ENCODE measurements at regions not wholly inside any gene's neighbourhood (a gene's known extent, or its start where the extent isn't known, plus 50 kb on each side); places are given as distances from the start of the nearest gene placed in this dataset.

DNA sequence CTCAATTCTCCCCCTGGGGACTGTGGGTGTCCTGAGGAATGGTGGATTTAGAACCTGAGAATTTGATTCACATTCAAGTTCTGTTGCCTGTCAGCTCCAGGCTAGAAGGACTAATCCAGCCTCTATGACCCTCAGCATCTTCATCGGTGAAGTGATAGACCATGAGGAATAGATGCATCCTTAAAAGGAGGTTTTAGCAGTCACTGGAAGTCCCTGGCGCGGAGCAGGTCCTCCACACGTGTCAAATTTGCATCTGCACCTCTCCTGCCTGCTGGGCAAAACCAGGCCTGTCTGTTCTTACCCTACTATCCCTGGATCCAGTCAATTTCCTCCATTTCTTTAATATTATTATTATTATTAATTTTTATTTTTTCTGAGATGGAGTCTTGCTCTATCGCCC, 808.4 kb downstream of the TBC1D22A start (continued):
- TF ChIP-seq, protein P1, sequence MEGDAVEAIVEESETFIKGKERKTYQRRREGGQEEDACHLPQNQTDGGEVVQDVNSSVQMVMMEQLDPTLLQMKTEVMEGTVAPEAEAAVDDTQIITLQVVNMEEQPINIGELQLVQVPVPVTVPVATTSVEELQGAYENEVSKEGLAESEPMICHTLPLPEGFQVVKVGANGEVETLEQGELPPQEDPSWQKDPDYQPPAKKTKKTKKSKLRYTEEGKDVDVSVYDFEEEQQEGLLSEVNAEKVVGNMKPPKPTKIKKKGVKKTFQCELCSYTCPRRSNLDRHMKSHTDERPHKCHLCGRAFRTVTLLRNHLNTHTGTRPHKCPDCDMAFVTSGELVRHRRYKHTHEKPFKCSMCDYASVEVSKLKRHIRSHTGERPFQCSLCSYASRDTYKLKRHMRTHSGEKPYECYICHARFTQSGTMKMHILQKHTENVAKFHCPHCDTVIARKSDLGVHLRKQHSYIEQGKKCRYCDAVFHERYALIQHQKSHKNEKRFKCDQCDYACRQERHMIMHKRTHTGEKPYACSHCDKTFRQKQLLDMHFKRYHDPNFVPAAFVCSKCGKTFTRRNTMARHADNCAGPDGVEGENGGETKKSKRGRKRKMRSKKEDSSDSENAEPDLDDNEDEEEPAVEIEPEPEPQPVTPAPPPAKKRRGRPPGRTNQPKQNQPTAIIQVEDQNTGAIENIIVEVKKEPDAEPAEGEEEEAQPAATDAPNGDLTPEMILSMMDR (IDR thresholded peaks at IDR 0.05 in 2 of 3, conservative IDR thresholded peaks at IDR 0.05 in 1 of 3; ENCODE audit: borderline replicate concordance in 1 of 3, insufficient read depth in 1 of 3, low read depth in 2 of 3, low read length in 2 of 3), result no peak
- no peak for TF ChIP-seq SRF (IDR thresholded peaks at IDR 0.05; ENCODE audit: low read depth)

DNA sequence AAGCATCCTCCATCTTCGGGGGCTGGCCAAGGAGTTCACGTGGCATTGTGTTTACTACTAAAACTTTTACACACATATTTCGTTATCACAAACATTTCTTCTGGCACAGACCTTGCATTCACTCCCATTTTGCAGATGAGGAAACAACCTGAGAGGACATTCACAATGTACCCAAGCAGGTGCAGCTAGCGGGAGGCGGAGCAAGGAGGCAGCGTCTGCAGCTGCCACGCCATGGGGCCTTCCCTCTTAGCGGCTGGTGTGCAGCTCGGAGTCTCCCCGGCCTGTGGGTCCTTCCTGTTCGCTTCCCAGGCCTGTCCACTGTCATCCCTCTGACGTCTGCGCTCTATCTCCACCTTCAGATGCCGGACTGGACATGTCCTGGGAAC, 807.8 kb downstream of the TBC1D22A start:
- H3K4me2 ChIP-seq (ENCODE audit: low read length), result no peak overlapping the region
- no peak for ATAC-seq
- intact Hi-C loops (cut with micrococcal nuclease), result no loop called here
- H4K20me1 ChIP-seq (ENCODE audit: insufficient read depth), result no peaks in the 10 kb centered on the region
- ChIA-PET RAD21 (ENCODE audit: low non-redundant PET in 1 of 2, low total read pairs in 2 of 2, uncharacterized antibody in 2 of 2, unreplicated experiment in 2 of 2) (no interaction called here), CTCF (no interaction called here), POLR2A (no interaction called here)
- H3K27ac ChIP-seq (ENCODE audit: low read depth, low read length), result no peak overlapping the region
- no peak for DNase-seq (ENCODE audit: low read depth, low spot score)
- H3K9me2 ChIP-seq (ENCODE audit: insufficient read depth), result no peaks in the 10 kb centered on the region
- H3K9ac ChIP-seq (ENCODE audit: low read length), result no peak overlapping the region
- BruUV-seq (replicated peaks), result no TSS peak
- H3K36me3 ChIP-seq (ENCODE audit: control insufficient read depth in 1 of 2, insufficient read depth in 2 of 2, low read length in 2 of 2), result no peaks in the 10 kb centered on the region
- no peaks in the 10 kb centered on the region for H3K79me2 ChIP-seq (ENCODE audit: insufficient read depth, low read length)
- no peaks in the 10 kb centered on the region for H3K4me1 ChIP-seq (ENCODE audit: control insufficient read depth in 1 of 2, insufficient read depth in 2 of 2, low read length in 2 of 2)
- H2AFZ ChIP-seq (ENCODE audit: low read depth, low read length, poor library complexity, severe bottlenecking), result no peak overlapping the region
- no peaks in the 10 kb centered on the region for H3K9me3 ChIP-seq (ENCODE audit: control insufficient read depth in 1 of 2, insufficient read depth in 1 of 2, low read depth in 1 of 2, low read length in 2 of 2)
- no peak overlapping the region for H3K4me3 ChIP-seq (replicated peaks in 1 of 2; ENCODE audit: low read depth in 1 of 2, low read length in 2 of 2)
- H3K27me3 ChIP-seq (ENCODE audit: insufficient read depth, low read length), result no peaks in the 10 kb centered on the region
- TF ChIP-seq POLR2AphosphoS5 (IDR thresholded peaks at IDR 0.05; ENCODE audit: low read depth, low read length) (no peak), JUND (IDR thresholded peaks at IDR 0.05) (no peak), EZH2 (IDR thresholded peaks at IDR 0.05) (no peak), SRF (IDR thresholded peaks at IDR 0.05; ENCODE audit: low read depth) (no peak), CEBPB (IDR thresholded peaks at IDR 0.05; ENCODE audit: low read depth) (no peak), ZNF274 (IDR thresholded peaks at IDR 0.05; ENCODE audit: low read depth, low read length) (no peak), SP1 (IDR thresholded peaks at IDR 0.05; ENCODE audit: low read depth) (no peak), CBX3 (IDR thresholded peaks at IDR 0.05; ENCODE audit: low read depth) (no peak), EGR1 (IDR thresholded peaks at IDR 0.05; ENCODE audit: low read depth) (no peak), SIN3A (IDR thresholded peaks at IDR 0.05; ENCODE audit: low read depth) (no peak), YY1 (IDR thresholded peaks at IDR 0.05; ENCODE audit: extremely low read depth, insufficient replicate concordance, low read depth, low read length) (no peak), POLR2A (IDR thresholded peaks at IDR 0.05; ENCODE audit: borderline replicate concordance, extremely low read depth, insufficient read depth, insufficient read length) (no peak)
- TF ChIP-seq, protein P1 (IDR thresholded peaks at IDR 0.05 in 2 of 3, conservative IDR thresholded peaks at IDR 0.05 in 1 of 3; ENCODE audit: borderline replicate concordance in 1 of 3, insufficient read depth in 1 of 3, low read depth in 2 of 3, low read length in 2 of 3), result no peak
- TF ChIP-seq, protein P2, sequence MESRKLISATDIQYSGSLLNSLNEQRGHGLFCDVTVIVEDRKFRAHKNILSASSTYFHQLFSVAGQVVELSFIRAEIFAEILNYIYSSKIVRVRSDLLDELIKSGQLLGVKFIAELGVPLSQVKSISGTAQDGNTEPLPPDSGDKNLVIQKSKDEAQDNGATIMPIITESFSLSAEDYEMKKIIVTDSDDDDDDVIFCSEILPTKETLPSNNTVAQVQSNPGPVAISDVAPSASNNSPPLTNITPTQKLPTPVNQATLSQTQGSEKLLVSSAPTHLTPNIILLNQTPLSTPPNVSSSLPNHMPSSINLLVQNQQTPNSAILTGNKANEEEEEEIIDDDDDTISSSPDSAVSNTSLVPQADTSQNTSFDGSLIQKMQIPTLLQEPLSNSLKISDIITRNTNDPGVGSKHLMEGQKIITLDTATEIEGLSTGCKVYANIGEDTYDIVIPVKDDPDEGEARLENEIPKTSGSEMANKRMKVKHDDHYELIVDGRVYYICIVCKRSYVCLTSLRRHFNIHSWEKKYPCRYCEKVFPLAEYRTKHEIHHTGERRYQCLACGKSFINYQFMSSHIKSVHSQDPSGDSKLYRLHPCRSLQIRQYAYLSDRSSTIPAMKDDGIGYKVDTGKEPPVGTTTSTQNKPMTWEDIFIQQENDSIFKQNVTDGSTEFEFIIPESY (IDR thresholded peaks at IDR 0.05; ENCODE audit: extremely low read depth, insufficient replicate concordance, low read length), result no peak
- TF ChIP-seq, protein P3, sequence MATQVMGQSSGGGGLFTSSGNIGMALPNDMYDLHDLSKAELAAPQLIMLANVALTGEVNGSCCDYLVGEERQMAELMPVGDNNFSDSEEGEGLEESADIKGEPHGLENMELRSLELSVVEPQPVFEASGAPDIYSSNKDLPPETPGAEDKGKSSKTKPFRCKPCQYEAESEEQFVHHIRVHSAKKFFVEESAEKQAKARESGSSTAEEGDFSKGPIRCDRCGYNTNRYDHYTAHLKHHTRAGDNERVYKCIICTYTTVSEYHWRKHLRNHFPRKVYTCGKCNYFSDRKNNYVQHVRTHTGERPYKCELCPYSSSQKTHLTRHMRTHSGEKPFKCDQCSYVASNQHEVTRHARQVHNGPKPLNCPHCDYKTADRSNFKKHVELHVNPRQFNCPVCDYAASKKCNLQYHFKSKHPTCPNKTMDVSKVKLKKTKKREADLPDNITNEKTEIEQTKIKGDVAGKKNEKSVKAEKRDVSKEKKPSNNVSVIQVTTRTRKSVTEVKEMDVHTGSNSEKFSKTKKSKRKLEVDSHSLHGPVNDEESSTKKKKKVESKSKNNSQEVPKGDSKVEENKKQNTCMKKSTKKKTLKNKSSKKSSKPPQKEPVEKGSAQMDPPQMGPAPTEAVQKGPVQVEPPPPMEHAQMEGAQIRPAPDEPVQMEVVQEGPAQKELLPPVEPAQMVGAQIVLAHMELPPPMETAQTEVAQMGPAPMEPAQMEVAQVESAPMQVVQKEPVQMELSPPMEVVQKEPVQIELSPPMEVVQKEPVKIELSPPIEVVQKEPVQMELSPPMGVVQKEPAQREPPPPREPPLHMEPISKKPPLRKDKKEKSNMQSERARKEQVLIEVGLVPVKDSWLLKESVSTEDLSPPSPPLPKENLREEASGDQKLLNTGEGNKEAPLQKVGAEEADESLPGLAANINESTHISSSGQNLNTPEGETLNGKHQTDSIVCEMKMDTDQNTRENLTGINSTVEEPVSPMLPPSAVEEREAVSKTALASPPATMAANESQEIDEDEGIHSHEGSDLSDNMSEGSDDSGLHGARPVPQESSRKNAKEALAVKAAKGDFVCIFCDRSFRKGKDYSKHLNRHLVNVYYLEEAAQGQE (IDR thresholded peaks at IDR 0.05; ENCODE audit: low read depth), result no peak
- TF ChIP-seq, protein P4, sequence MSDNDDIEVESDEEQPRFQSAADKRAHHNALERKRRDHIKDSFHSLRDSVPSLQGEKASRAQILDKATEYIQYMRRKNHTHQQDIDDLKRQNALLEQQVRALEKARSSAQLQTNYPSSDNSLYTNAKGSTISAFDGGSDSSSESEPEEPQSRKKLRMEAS (IDR thresholded peaks at IDR 0.05), result no peak
